Nephron progenitor cell (in vitro differentiated cells): ENCODE measurements at regions not wholly inside any gene's neighbourhood (a gene's known extent, or its start where the extent isn't known, plus 50 kb on each side); places are given as distances from the start of the nearest gene placed in this dataset.

Experiments
- DNase-seq: peaks from one replicate; pipeline ENCODE4 v3.0.0; 2021
- H3K27ac Mint-ChIP-seq: 2 replicates; pipeline ENCODE4 v1.8.0; 2021; ENCODE audit warnings: mild to moderate bottlenecking, moderate library complexity, mixed read lengths
- H3K27me3 Mint-ChIP-seq: 2 replicates; pipeline ENCODE4 v1.8.0; 2021; ENCODE audit warnings: mild to moderate bottlenecking, low read depth, mixed read lengths; ENCODE audit not compliant: poor library complexity
- H3K36me3 Mint-ChIP-seq: 2 replicates; pipeline ENCODE4 v1.8.0; 2021; ENCODE audit warnings: low read depth, mixed read lengths
- H3K4me1 Mint-ChIP-seq: 2 replicates; pipeline ENCODE4 v1.8.0; 2021; ENCODE audit warnings: mixed read lengths
- H3K4me3 Mint-ChIP-seq: 2 replicates; pipeline ENCODE4 v1.8.0; 2021; ENCODE audit warnings: mild to moderate bottlenecking, moderate library complexity, mixed read lengths
- H3K9me3 Mint-ChIP-seq: 2 replicates; pipeline ENCODE4 v1.8.0; 2021; ENCODE audit warnings: mild to moderate bottlenecking, moderate library complexity, mixed read lengths
- TF ChIP-seq, protein P1 (sequence below): fragments of 200-600 bp; sonication (generic); IDR thresholded peaks from 2 replicates; pipeline ENCODE4 v1.5.0; 2021; ENCODE audit warnings: antibody characterized with exemption

GRCh38 chr21:24832961-24833360 is 774.3 kb downstream of the MRPL39 start:
- no peaks in the 10 kb centered on the region for H3K36me3 Mint-ChIP-seq
- no peak overlapping the region for H3K27ac Mint-ChIP-seq

DNA sequence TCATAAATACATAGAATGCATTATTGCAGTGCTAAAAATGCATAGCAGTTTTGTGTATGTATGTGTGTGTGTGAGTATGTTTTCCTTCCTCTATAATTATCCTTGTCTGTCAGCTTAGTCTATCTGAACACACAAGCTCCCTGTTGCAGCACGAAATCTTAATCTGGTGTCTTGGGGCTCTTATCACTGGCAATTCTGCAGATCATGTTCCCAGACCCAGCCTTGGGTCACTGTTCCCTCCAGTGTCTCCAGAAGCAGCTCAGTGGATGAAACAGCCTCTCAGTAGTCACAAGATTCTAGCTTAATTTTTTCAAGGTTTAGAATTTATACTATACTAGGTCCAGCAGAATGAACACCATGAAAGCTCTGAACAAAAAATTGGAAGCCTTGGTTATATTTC is 777.9 kb downstream of the MRPL39 start:
- TF ChIP-seq, protein P1, sequence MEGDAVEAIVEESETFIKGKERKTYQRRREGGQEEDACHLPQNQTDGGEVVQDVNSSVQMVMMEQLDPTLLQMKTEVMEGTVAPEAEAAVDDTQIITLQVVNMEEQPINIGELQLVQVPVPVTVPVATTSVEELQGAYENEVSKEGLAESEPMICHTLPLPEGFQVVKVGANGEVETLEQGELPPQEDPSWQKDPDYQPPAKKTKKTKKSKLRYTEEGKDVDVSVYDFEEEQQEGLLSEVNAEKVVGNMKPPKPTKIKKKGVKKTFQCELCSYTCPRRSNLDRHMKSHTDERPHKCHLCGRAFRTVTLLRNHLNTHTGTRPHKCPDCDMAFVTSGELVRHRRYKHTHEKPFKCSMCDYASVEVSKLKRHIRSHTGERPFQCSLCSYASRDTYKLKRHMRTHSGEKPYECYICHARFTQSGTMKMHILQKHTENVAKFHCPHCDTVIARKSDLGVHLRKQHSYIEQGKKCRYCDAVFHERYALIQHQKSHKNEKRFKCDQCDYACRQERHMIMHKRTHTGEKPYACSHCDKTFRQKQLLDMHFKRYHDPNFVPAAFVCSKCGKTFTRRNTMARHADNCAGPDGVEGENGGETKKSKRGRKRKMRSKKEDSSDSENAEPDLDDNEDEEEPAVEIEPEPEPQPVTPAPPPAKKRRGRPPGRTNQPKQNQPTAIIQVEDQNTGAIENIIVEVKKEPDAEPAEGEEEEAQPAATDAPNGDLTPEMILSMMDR = no peak
- Mint-ChIP-seq H3K27me3 (no peaks in the 10 kb centered on the region), H3K9me3 (peaks cover 13% of the 10 kb centered on the region), H3K4me1 (no peaks in the 10 kb centered on the region), H3K4me3 (no peak overlapping the region), H3K36me3 (no peaks in the 10 kb centered on the region), H3K27ac (no peak overlapping the region)
- no peak for DNase-seq

More at GRCh38 chr21:24832961-24833360, 774.3 kb downstream of the MRPL39 start:
- no peak for DNase-seq
- H3K4me3 Mint-ChIP-seq = no peak overlapping the region
- no peaks in the 10 kb centered on the region for H3K4me1 Mint-ChIP-seq
- H3K9me3 Mint-ChIP-seq = peaks cover 12% of the 10 kb centered on the region
- TF ChIP-seq, protein P1 = no peak
- H3K27me3 Mint-ChIP-seq = no peaks in the 10 kb centered on the region

DNA sequence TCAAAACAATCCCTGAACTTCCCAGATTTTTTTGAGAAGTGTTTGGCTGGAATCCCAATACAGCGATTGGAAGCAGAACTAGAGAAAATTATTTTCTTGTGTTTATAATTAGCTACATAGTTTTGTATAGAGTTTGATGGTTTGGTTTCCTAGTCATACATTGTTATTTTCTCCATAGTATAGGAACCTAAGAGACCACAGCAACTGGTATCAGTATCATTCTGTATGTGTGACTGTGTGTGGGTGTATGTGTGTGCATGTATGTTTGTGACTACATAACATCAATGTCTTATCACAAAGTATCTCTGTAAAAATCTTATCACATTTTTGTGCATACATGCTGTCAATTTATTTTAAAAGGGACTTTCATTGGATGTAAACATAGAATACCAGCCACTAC is 780.5 kb downstream of the MRPL39 start:
- no peaks in the 10 kb centered on the region for H3K27me3 Mint-ChIP-seq
- H3K9me3 Mint-ChIP-seq = peaks cover 29% of the 10 kb centered on the region
- H3K27ac Mint-ChIP-seq = no peak overlapping the region
- no peaks in the 10 kb centered on the region for H3K36me3 Mint-ChIP-seq
- H3K4me3 Mint-ChIP-seq = no peak overlapping the region
- no peaks in the 10 kb centered on the region for H3K4me1 Mint-ChIP-seq
- TF ChIP-seq, protein P1 = no peak
- DNase-seq = no peak

DNA sequence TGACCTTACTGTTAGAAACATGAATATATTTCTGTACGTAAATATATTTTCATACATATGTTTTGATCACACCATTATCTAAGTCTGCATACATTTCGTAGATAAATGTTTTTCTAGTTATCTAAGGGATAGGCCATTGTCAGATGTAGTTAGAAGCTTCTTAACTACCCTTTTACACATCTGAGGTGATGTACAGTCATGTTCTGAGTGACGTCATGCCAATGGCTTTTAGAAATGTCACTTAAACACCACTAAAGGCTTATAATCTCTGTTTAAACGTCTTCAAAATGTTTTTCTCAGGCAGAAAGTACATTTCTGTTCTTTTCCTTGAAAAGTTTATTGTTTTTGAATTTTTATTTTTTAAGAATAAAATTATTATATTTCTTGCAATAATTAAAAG is 781.9 kb downstream of the MRPL39 start:
- Mint-ChIP-seq H3K36me3 (no peaks in the 10 kb centered on the region), H3K9me3 (peaks cover 31% of the 10 kb centered on the region), H3K27ac (no peak overlapping the region), H3K27me3 (no peaks in the 10 kb centered on the region), H3K4me1 (no peaks in the 10 kb centered on the region), H3K4me3 (no peak overlapping the region)
- TF ChIP-seq, protein P1 = no peak
- no peak for DNase-seq

- no peak overlapping the region for H3K4me3 Mint-ChIP-seq
- H3K9me3 Mint-ChIP-seq = peaks cover 32% of the 10 kb centered on the region
- no peaks in the 10 kb centered on the region for H3K27me3 Mint-ChIP-seq
- H3K4me1 Mint-ChIP-seq = no peaks in the 10 kb centered on the region
- DNase-seq = no peak
- TF ChIP-seq, protein P1 = no peak
- H3K36me3 Mint-ChIP-seq = no peaks in the 10 kb centered on the region
- H3K27ac Mint-ChIP-seq = no peak overlapping the region
Measured at GRCh38 chr21:24824209-24824608, 783.1 kb downstream of the MRPL39 start.

DNA sequence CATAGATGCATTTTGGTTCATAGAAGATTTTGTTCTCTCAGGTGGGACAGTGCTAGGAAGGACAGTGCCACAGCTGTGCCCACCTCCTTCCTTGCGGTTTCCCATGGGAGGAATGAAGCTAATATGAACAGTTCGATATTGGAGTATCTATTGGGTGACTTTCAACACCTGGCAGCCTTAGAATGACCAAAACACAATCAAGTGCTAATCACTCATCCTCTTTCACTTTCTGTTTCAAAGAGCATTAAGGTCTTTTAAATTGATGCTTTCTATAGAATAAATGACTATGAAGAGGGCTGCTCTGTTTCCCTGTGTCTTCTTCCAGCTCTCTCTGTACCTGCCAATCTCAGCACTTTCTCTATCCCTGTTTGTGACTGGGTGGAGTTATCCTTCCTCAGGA is 784.0 kb downstream of the MRPL39 start:
- TF ChIP-seq, protein P1 = no peak
- Mint-ChIP-seq H3K4me3 (no peak overlapping the region), H3K27ac (no peak overlapping the region), H3K9me3 (peaks cover 39% of the 10 kb centered on the region), H3K27me3 (no peaks in the 10 kb centered on the region), H3K4me1 (no peaks in the 10 kb centered on the region), H3K36me3 (no peaks in the 10 kb centered on the region)
- no peak for DNase-seq
